DND-41 (cell line): ENCODE measurements at regions not wholly inside any gene's neighbourhood (a gene's known extent, or its start where the extent isn't known, plus 50 kb on each side); places are given as distances from the start of the nearest gene placed in this dataset.

Experiments used
- ATAC-seq: fragments of 200-7000 bp; cut with Tn5 transposase; 3 replicates; pipeline ENCODE4 v1.9.1; 2021; ENCODE audit warnings: low read depth; ENCODE audit not compliant: insufficient read depth
- DNase-seq: peaks from one replicate; pipeline ENCODE4 v3.0.0-alpha.2; 2020
- H2AFZ ChIP-seq: 2 replicates; pipeline ENCODE4 v1.6.0; 2012; ENCODE audit warnings: low read depth, low read length
- H3K27ac ChIP-seq: 2 replicates; pipeline ENCODE4 v1.5.1; 2012; ENCODE audit warnings: low read length, inconsistent platforms
- H3K27me3 ChIP-seq: fragments of 200-600 bp; sonication (generic); 2 replicates; pipeline ENCODE4 v1.6.0; 2012; ENCODE audit warnings: low read length, mild to moderate bottlenecking, inconsistent platforms; ENCODE audit not compliant: insufficient read depth, poor library complexity
- H3K36me3 ChIP-seq: 2 replicates; pipeline ENCODE4 v1.5.1; 2012; ENCODE audit warnings: low read length, inconsistent platforms; ENCODE audit not compliant: insufficient read depth
- H3K4me1 ChIP-seq: 2 replicates; pipeline ENCODE4 v1.5.1; 2012; ENCODE audit warnings: mild to moderate bottlenecking, low read length; ENCODE audit not compliant: insufficient read depth
- H3K4me2 ChIP-seq: 2 replicates; pipeline ENCODE4 v1.6.0; 2012; ENCODE audit warnings: mild to moderate bottlenecking, moderate library complexity, low read length, inconsistent platforms; ENCODE audit not compliant: insufficient read depth
- H3K4me3 ChIP-seq, 2 experiments: fragments of 200-600 bp in 1 of 2; shearing (Covaris generic) in 1 of 2; 2 replicates each; pipeline ENCODE4 v1.5.1; 2012 to 2016; ENCODE audit warnings: inconsistent platforms in 2 of 2, low read length in 2 of 2, mild to moderate bottlenecking in 2 of 2, low read depth in 1 of 2, moderate library complexity in 1 of 2
- H3K79me2 ChIP-seq: 2 replicates; pipeline ENCODE4 v1.6.0; 2012; ENCODE audit warnings: low read length, inconsistent platforms; ENCODE audit not compliant: insufficient read depth
- H3K9ac ChIP-seq: 2 replicates; pipeline ENCODE4 v1.6.0; 2012; ENCODE audit warnings: low read depth, mild to moderate bottlenecking, inconsistent platforms, low read length, moderate library complexity
- H3K9me3 ChIP-seq: 2 replicates; pipeline ENCODE4 v1.5.1; 2012; ENCODE audit warnings: low read length, moderate library complexity, mild to moderate bottlenecking, inconsistent platforms; ENCODE audit not compliant: insufficient read depth, severe bottlenecking
- H4K20me1 ChIP-seq: 2 replicates; pipeline ENCODE4 v1.6.0; 2012; ENCODE audit warnings: low read length; ENCODE audit not compliant: insufficient read depth
- CTCF ChIP-seq: IDR thresholded peaks from 2 replicates; pipeline ENCODE4 v1.5.1; 2012; ENCODE audit warnings: borderline replicate concordance, low read length, moderate library complexity, mild to moderate bottlenecking; ENCODE audit not compliant: poor library complexity, severe bottlenecking; ENCODE audit errors: extremely low read depth
- EZH2 ChIP-seq: IDR thresholded peaks from 3 replicates; pipeline ENCODE4 v1.6.1; 2012; ENCODE audit warnings: borderline replicate concordance, low read depth, mild to moderate bottlenecking, moderate library complexity, low read length, inconsistent platforms; ENCODE audit not compliant: severe bottlenecking

- DNase-seq (no peak), ATAC-seq (no peak)
- no peaks in the 10 kb centered on the region for H3K79me2 ChIP-seq
- H3K27ac ChIP-seq, result no peak overlapping the region
- no peaks in the 10 kb centered on the region for H3K27me3 ChIP-seq
- H3K4me3 ChIP-seq, result no peak overlapping the region
- TF ChIP-seq CTCF (no peak), EZH2 (no peak)
- H3K4me1 ChIP-seq, result no peaks in the 10 kb centered on the region
- no peaks in the 10 kb centered on the region for H4K20me1 ChIP-seq
- no peaks in the 10 kb centered on the region for H3K36me3 ChIP-seq
- H3K4me2 ChIP-seq, result no peak overlapping the region
- no peak overlapping the region for H2AFZ ChIP-seq
- peaks cover 5% of the 10 kb centered on the region for H3K9me3 ChIP-seq
- no peak overlapping the region for H3K9ac ChIP-seq
Measured at GRCh38 chr4:95956094-95956493, 116.2 kb downstream of the PDHA2 start.

DNA sequence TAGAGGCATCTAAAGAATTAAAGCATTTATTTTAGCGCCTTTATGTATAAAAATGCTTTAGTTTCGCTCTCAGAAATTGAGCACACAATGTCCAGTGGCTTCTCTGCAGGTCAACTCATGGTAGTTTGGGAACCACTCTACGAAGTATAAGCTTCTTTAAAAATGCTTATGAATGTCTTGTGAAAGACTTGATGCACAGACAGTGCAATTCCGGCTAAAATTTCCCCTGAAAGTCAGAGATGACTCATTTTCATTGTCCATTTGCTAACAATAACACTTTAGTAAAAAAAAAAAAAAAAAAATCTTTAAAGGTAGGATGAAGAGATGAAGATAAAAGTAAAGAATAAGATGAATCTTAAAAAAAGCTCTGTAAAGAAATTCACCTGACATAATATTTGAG, 117.2 kb downstream of the PDHA2 start:
- no peak overlapping the region for H3K4me3 ChIP-seq
- H3K4me1 ChIP-seq, result no peaks in the 10 kb centered on the region
- no peaks in the 10 kb centered on the region for H3K36me3 ChIP-seq
- no peaks in the 10 kb centered on the region for H3K27me3 ChIP-seq
- DNase-seq (no peak), ATAC-seq (no peak)
- H2AFZ ChIP-seq, result no peak overlapping the region
- H4K20me1 ChIP-seq, result no peaks in the 10 kb centered on the region
- no peaks in the 10 kb centered on the region for H3K79me2 ChIP-seq
- no peak overlapping the region for H3K4me2 ChIP-seq
- no peak overlapping the region for H3K9ac ChIP-seq
- TF ChIP-seq CTCF (no peak), EZH2 (no peak)
- H3K9me3 ChIP-seq, result peaks cover 3% of the 10 kb centered on the region
- H3K27ac ChIP-seq, result no peak overlapping the region

GRCh38 chr4:95957759-95958158, 117.9 kb downstream of the PDHA2 start:
- no peaks in the 10 kb centered on the region for H3K27me3 ChIP-seq
- no peaks in the 10 kb centered on the region for H3K79me2 ChIP-seq
- H3K36me3 ChIP-seq, result no peaks in the 10 kb centered on the region
- H3K9ac ChIP-seq, result no peak overlapping the region
- no peak overlapping the region for H3K4me2 ChIP-seq
- no peak overlapping the region for H3K27ac ChIP-seq
- ATAC-seq (no peak), DNase-seq (no peak)
- no peaks in the 10 kb centered on the region for H3K4me1 ChIP-seq
- H3K9me3 ChIP-seq, result no peaks in the 10 kb centered on the region
- no peak overlapping the region for H3K4me3 ChIP-seq
- no peaks in the 10 kb centered on the region for H4K20me1 ChIP-seq
- no peak for TF ChIP-seq EZH2
- TF ChIP-seq CTCF, result no peak
- H2AFZ ChIP-seq, result no peak overlapping the region

DNA sequence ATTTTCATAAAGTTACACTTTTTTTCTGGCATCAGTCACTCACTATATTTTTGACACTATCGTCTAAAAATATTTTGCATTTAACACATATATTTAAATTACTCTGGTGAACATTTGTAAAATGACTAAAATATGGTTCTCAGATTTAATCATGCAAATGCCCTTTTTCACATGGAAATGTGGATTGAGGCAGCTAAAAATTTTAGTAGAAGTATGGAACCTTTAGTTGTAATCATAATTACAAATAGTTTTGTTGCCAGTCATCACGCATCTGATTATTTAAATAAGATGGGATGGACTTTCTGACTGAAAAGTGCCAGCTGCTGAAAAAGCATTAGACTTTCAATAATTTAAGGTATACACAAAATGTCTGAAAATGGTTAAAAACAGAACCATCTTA, 119.3 kb downstream of the PDHA2 start:
- Histone ChIP-seq H3K9ac (no peak overlapping the region), H3K36me3 (no peaks in the 10 kb centered on the region), H3K4me3 (no peak overlapping the region), H3K4me2 (no peak overlapping the region), H3K9me3 (peaks cover under 1% of the 10 kb centered on the region), H3K27ac (no peak overlapping the region), H2AFZ (no peak overlapping the region), H3K79me2 (no peaks in the 10 kb centered on the region), H4K20me1 (no peaks in the 10 kb centered on the region), H3K4me1 (no peaks in the 10 kb centered on the region), H3K27me3 (no peaks in the 10 kb centered on the region)
- DNase-seq, result no peak
- ATAC-seq, result no peak
- TF ChIP-seq CTCF, result no peak
